Small intestine (tissue), 7 donors: ENCODE measurements at regions not wholly inside any gene's neighbourhood (a gene's known extent, or its start where the extent isn't known, plus 50 kb on each side); places are given as distances from the start of the nearest gene placed in this dataset.
A peak's percentile ranks its signal among the peaks of the same experiment; 100 is the strongest.

Experiments used
- DNase-seq, 2 donors: peaks; one replicate each; pipeline versions ENCODE4 v3.0.0 to v3.0.0-alpha.2; 2013
- FAIRE-seq: peaks from 2 replicates; lab custom pipeline; 2012; peaks lifted over from hg19 to GRCh38; lab: Jason Lieb, UNC
- H3K27ac ChIP-seq, 3 donors: one replicate each; pipeline ENCODE4 v1.5.1; 2013; ENCODE audit warnings: low read length in 2 of 3, mild to moderate bottlenecking in 2 of 3, control low read depth in 1 of 3, inconsistent platforms in 1 of 3, low read depth in 1 of 3, moderate library complexity in 1 of 3
- H3K27me3 ChIP-seq, 3 donors: one replicate each; pipeline ENCODE4 v1.6.1; 2013; ENCODE audit warnings: low read length in 3 of 3, inconsistent platforms in 1 of 3; ENCODE audit not compliant: control insufficient read depth in 3 of 3, insufficient read depth in 3 of 3
- H3K36me3 ChIP-seq, 3 donors: one replicate each; pipeline ENCODE4 v1.6.1; 2013; ENCODE audit warnings: low read length in 3 of 3, inconsistent platforms in 1 of 3, low read depth in 1 of 3, mild to moderate bottlenecking in 1 of 3, moderate library complexity in 1 of 3; ENCODE audit not compliant: control insufficient read depth in 3 of 3, insufficient read depth in 2 of 3
- H3K4me1 ChIP-seq, 3 donors: one replicate each; pipeline ENCODE4 v1.6.1; 2013; ENCODE audit warnings: low read length in 2 of 3, inconsistent platforms in 1 of 3, low read depth in 1 of 3, mild to moderate bottlenecking in 1 of 3, moderate library complexity in 1 of 3; ENCODE audit not compliant: control insufficient read depth in 3 of 3, insufficient read depth in 2 of 3
- H3K4me3 ChIP-seq, 3 donors: one replicate each; pipeline ENCODE4 v1.5.1; 2013; ENCODE audit warnings: low read length in 3 of 3, control low read depth in 1 of 3, inconsistent platforms in 1 of 3, low read depth in 1 of 3, mild to moderate bottlenecking in 1 of 3, moderate library complexity in 1 of 3
- H3K9me3 ChIP-seq, 2 donors: one replicate each; pipeline ENCODE4 v1.6.1; 2013; ENCODE audit warnings: low read depth in 1 of 2, low read length in 1 of 2; ENCODE audit not compliant: control insufficient read depth in 2 of 2, insufficient read depth in 1 of 2
- WGBS, 3 donors: extraction: QIAGEN DNeasy Blood & Tissue Kit; methylation state at CpG; one replicate each; pipeline ENCODE4 v1.1.7; 2013; 5-methylcytosine and 5-hydroxymethylcytosine counted together
- donor health status: healthy with polysubstance abuse.
- donor health status: control.
- donor health status: control.
- donor health status: Bipolar disorder and iron deficiency.
- donor health status: healthy.

- Histone ChIP-seq H3K9me3 (no peaks in the 10 kb centered on the region), H3K4me1 (no peaks in the 10 kb centered on the region), H3K27ac (peak overlapping the region in 1 of 3 donors; percentile 59), H3K36me3 (no peaks in the 10 kb centered on the region), H3K27me3 (no peaks in the 10 kb centered on the region), H3K4me3 (no peak overlapping the region)
- DNase-seq (no peak), FAIRE-seq (no peak)
- WGBS, 3 donors, result 28 to 39% (median 29%) methylated on average over 2 of the region's 2 CpGs
Measured at GRCh38 chr6:11386726-11387125, 150.8 kb upstream of the TMEM170B start.

- no peak for FAIRE-seq
- Histone ChIP-seq H3K27ac (no peak overlapping the region), H3K36me3 (no peaks in the 10 kb centered on the region), H3K4me1 (no peaks in the 10 kb centered on the region), H3K27me3 (no peaks in the 10 kb centered on the region), H3K4me3 (no peak overlapping the region), H3K9me3 (no peaks in the 10 kb centered on the region)
- WGBS, 3 donors, result 59 to 74% (median 66%) methylated on average over 4 of the region's 4 CpGs
- DNase-seq, result no peak
Measured at GRCh38 chr6:11386323-11386722, 151.2 kb upstream of the TMEM170B start.

- Histone ChIP-seq H3K27me3 (no peaks in the 10 kb centered on the region), H3K9me3 (no peaks in the 10 kb centered on the region), H3K36me3 (peaks cover 0 to 2% (median 0%) of the 10 kb centered on the region in 3 donors), H3K4me1 (peaks cover 0 to 3% (median 0%) of the 10 kb centered on the region in 3 donors), H3K4me3 (no peak overlapping the region), H3K27ac (no peak overlapping the region)
- WGBS, 3 donors, result 83 to 85% (median 85%) methylated on average over 7 of the region's 7 CpGs
- FAIRE-seq, result no peak
- no peak for DNase-seq
Measured at GRCh38 chr6:11384531-11385309, 152.3 kb upstream of the NEDD9 start.

- FAIRE-seq (no peak), DNase-seq (peak in 1 of 2 donors; percentile 66)
- Histone ChIP-seq H3K4me1 (peaks cover 0 to 3% (median 0%) of the 10 kb centered on the region in 3 donors), H3K4me3 (peak overlapping the region in 2 of 3 donors; percentile 18 to 48), H3K27me3 (no peaks in the 10 kb centered on the region), H3K9me3 (no peaks in the 10 kb centered on the region), H3K27ac (peak overlapping the region in 2 of 3 donors; percentile 7 to 85), H3K36me3 (peaks cover 0 to 2% (median 0%) of the 10 kb centered on the region in 3 donors)
- 55 to 83% (median 66%) methylated on average over 13 of the region's 13 CpGs for WGBS, 3 donors
Measured at GRCh38 chr6:11381801-11382513, 149.5 kb upstream of the NEDD9 start.

- no peaks in the 10 kb centered on the region for H3K27me3 ChIP-seq
- H3K27ac ChIP-seq, result peak overlapping the region in 1 of 3 donors; percentile 85
- H3K4me3 ChIP-seq, result peak overlapping the region in 1 of 3 donors; percentile 2
- no peak for FAIRE-seq
- H3K9me3 ChIP-seq, result no peaks in the 10 kb centered on the region
- WGBS, 3 donors, result 83 to 93% (median 84%) methylated on average over 12 of the region's 12 CpGs
- peaks cover 0 to 2% (median 0%) of the 10 kb centered on the region in 3 donors for H3K36me3 ChIP-seq
- H3K4me1 ChIP-seq, result peaks cover 0 to 3% (median 0%) of the 10 kb centered on the region in 3 donors
- no peak for DNase-seq
Measured at GRCh38 chr6:11380969-11381744, 148.7 kb upstream of the NEDD9 start.

- Histone ChIP-seq H3K27me3 (no peaks in the 10 kb centered on the region), H3K9me3 (no peaks in the 10 kb centered on the region), H3K36me3 (peaks cover 0 to 2% (median 0%) of the 10 kb centered on the region in 3 donors), H3K4me1 (peaks cover 0 to 3% (median 0%) of the 10 kb centered on the region in 3 donors), H3K27ac (no peak overlapping the region), H3K4me3 (no peak overlapping the region)
- no peak for FAIRE-seq
- 71 to 76% (median 75%) methylated on average over 7 of the region's 7 CpGs for WGBS, 3 donors
- DNase-seq, result no peak
Measured at GRCh38 chr6:11380549-11380948, 148.1 kb upstream of the NEDD9 start.

- no peaks in the 10 kb centered on the region for H3K27me3 ChIP-seq
- DNase-seq (no peak), FAIRE-seq (no peak)
- 97 to 98% (median 98%) methylated on average over 4 of the region's 4 CpGs for WGBS, 3 donors
- no peak overlapping the region for H3K4me3 ChIP-seq
- H3K36me3 ChIP-seq, result peaks cover 0 to 2% (median 0%) of the 10 kb centered on the region in 3 donors
- no peaks in the 10 kb centered on the region for H3K9me3 ChIP-seq
- H3K27ac ChIP-seq, result no peak overlapping the region
- H3K4me1 ChIP-seq, result peaks cover 0 to 3% (median 0%) of the 10 kb centered on the region in 3 donors
Measured at GRCh38 chr6:11379805-11380204, 147.3 kb upstream of the NEDD9 start.

GRCh38 chr6:11378639-11379038, 146.2 kb upstream of the NEDD9 start:
- Histone ChIP-seq H3K36me3 (peaks cover 0 to 2% (median 0%) of the 10 kb centered on the region in 3 donors), H3K27ac (no peak overlapping the region), H3K4me1 (peaks cover 0 to 5% (median 0%) of the 10 kb centered on the region in 3 donors), H3K4me3 (no peak overlapping the region), H3K27me3 (no peaks in the 10 kb centered on the region), H3K9me3 (no peaks in the 10 kb centered on the region)
- DNase-seq (no peak), FAIRE-seq (no peak)
- WGBS, 3 donors, result 72 to 86% (median 78%) methylated on average over 4 of the region's 4 CpGs
